ENCODE measurements at regions not wholly inside any gene's neighbourhood (a gene's known extent, or its start where the extent isn't known, plus 50 kb on each side); places are given as distances from the start of the nearest gene placed in this dataset.

- Histone ChIP-seq H3K27ac (no peak overlapping the region), H3K4me1 (no peaks in the 10 kb centered on the region), H3K36me3 (no peaks in the 10 kb centered on the region), H3K4me3 (no peak overlapping the region), H3K9me3 (no peaks in the 10 kb centered on the region), H3K27me3 (no peaks in the 10 kb centered on the region)
- no peak for DNase-seq (ENCODE audit: low spot score in 2 of 2)
- no peak for TF ChIP-seq EP300 (IDR thresholded peaks at IDR 0.05)
- no peak for TF ChIP-seq CTCF (IDR thresholded peaks at IDR 0.05)
- TF ChIP-seq POLR2A (IDR thresholded peaks at IDR 0.05), result no peak
- WGBS, 2 donors, result 67 to 76% methylated on average over 2 of the region's 2 CpGs
Observed at GRCh38 chr1:70656361-70656760, 245.3 kb downstream of the CTH start.

GRCh38 chr1:70659891-70660290, 248.8 kb downstream of the CTH start:
- TF ChIP-seq EP300 (IDR thresholded peaks at IDR 0.05) (no peak), CTCF (IDR thresholded peaks at IDR 0.05) (no peak), POLR2A (IDR thresholded peaks at IDR 0.05) (no peak)
- Histone ChIP-seq H3K4me1 (no peaks in the 10 kb centered on the region), H3K4me3 (no peak overlapping the region), H3K27ac (no peak overlapping the region), H3K36me3 (no peaks in the 10 kb centered on the region), H3K27me3 (no peaks in the 10 kb centered on the region), H3K9me3 (no peaks in the 10 kb centered on the region)
- WGBS, 2 donors, result 87 to 93% methylated on average over 2 of the region's 2 CpGs
- DNase-seq (ENCODE audit: low spot score in 2 of 2), result no peak

GRCh38 chr1:70666381-70667140, 255.5 kb downstream of the CTH start:
- DNase-seq (ENCODE audit: low spot score in 2 of 2), result no peak
- Histone ChIP-seq H3K4me3 (no peak overlapping the region), H3K36me3 (no peaks in the 10 kb centered on the region), H3K9me3 (no peaks in the 10 kb centered on the region), H3K27ac (no peak overlapping the region), H3K4me1 (no peaks in the 10 kb centered on the region), H3K27me3 (no peaks in the 10 kb centered on the region)
- no peak for TF ChIP-seq EP300 (IDR thresholded peaks at IDR 0.05)
- no peak for TF ChIP-seq POLR2A (IDR thresholded peaks at IDR 0.05)
- TF ChIP-seq CTCF (IDR thresholded peaks at IDR 0.05), result no peak
- WGBS, 2 donors, result 60 to 64% methylated on average over 8 of the region's 8 CpGs

GRCh38 chr1:70667494-70668170, 256.6 kb downstream of the CTH start:
- TF ChIP-seq CTCF (IDR thresholded peaks at IDR 0.05) (no peak), EP300 (IDR thresholded peaks at IDR 0.05) (no peak), POLR2A (IDR thresholded peaks at IDR 0.05) (no peak)
- Histone ChIP-seq H3K4me3 (no peak overlapping the region), H3K27me3 (no peaks in the 10 kb centered on the region), H3K36me3 (no peaks in the 10 kb centered on the region), H3K9me3 (no peaks in the 10 kb centered on the region), H3K4me1 (peaks cover 0 to 4% (median 0%) of the 10 kb centered on the region in 4 donors), H3K27ac (no peak overlapping the region)
- no peak for DNase-seq (ENCODE audit: low spot score in 2 of 2)

GRCh38 chr1:70671006-70671405, 259.9 kb downstream of the CTH start:
- peaks cover 0 to 7% (median 0%) of the 10 kb centered on the region in 4 donors for H3K4me1 ChIP-seq
- TF ChIP-seq CTCF (IDR thresholded peaks at IDR 0.05) (no peak), POLR2A (IDR thresholded peaks at IDR 0.05) (no peak)
- H3K36me3 ChIP-seq, result no peaks in the 10 kb centered on the region
- no peak overlapping the region for H3K27ac ChIP-seq
- WGBS, 2 donors, result 78 to 84% methylated on average over 4 of the region's 4 CpGs
- H3K4me3 ChIP-seq, result no peak overlapping the region
- no peak for DNase-seq (ENCODE audit: low spot score in 2 of 2)
- H3K27me3 ChIP-seq, result no peaks in the 10 kb centered on the region
- H3K9me3 ChIP-seq, result no peaks in the 10 kb centered on the region
